GM21381 (cell line): ENCODE measurements at regions not wholly inside any gene's neighbourhood (a gene's known extent, or its start where the extent isn't known, plus 50 kb on each side); places are given as distances from the start of the nearest gene placed in this dataset.

Experiments
- ATAC-seq: cut with Tn5 transposase; IDR thresholded peaks from one replicate; pipeline ENCODE4 v1.9.1; 2021; ENCODE audit warnings: mild to moderate bottlenecking, moderate library complexity; ENCODE audit not compliant: unreplicated experiment

- no peak for ATAC-seq
Measured at GRCh38 chr16:73337373-73338296, 289.7 kb upstream of the ZFHX3 start.

- ATAC-seq, result no peak
Measured at GRCh38 chr16:73329358-73330286, 281.7 kb upstream of the ZFHX3 start.

- ATAC-seq, result no peak
Measured at GRCh38 chr16:73326770-73327470, 279.0 kb upstream of the ZFHX3 start.

- ATAC-seq, result no peak
Measured at GRCh38 chr16:73326221-73326620, 278.3 kb upstream of the ZFHX3 start.

- ATAC-seq, result no peak
Measured at GRCh38 chr16:73323880-73324279, 276.0 kb upstream of the ZFHX3 start.

GRCh38 chr16:73322856-73323255 lies 274.9 kb upstream of the ZFHX3 start:
- ATAC-seq, result no peak

GRCh38 chr16:73321853-73322252 lies 273.9 kb upstream of the ZFHX3 start:
- ATAC-seq, result no peak

GRCh38 chr16:73319737-73320136 lies 271.8 kb upstream of the ZFHX3 start:
- no peak for ATAC-seq

GRCh38 chr16:73319261-73319660 lies 271.3 kb upstream of the ZFHX3 start:
- ATAC-seq, result no peak

GRCh38 chr16:73317321-73317857 lies 269.5 kb upstream of the ZFHX3 start:
- ATAC-seq, result no peak

- peak; percentile 79 for ATAC-seq
Measured at GRCh38 chr16:73315645-73316044, 267.7 kb upstream of the ZFHX3 start.

- ATAC-seq, result no peak
Measured at GRCh38 chr16:73313950-73314349, 266.0 kb upstream of the ZFHX3 start.

- no peak for ATAC-seq
Measured at GRCh38 chr16:73311857-73312723, 264.2 kb upstream of the ZFHX3 start.

GRCh38 chr16:73308771-73309170 lies 260.8 kb upstream of the ZFHX3 start:
- ATAC-seq, result no peak

- ATAC-seq, result no peak
Measured at GRCh38 chr16:73306901-73307413, 259.0 kb upstream of the ZFHX3 start.

- ATAC-seq, result no peak
Measured at GRCh38 chr16:73304008-73304774, 256.3 kb upstream of the ZFHX3 start.

GRCh38 chr16:73302942-73303341 lies 255.0 kb upstream of the ZFHX3 start:
- ATAC-seq, result no peak

- ATAC-seq, result no peak
Measured at GRCh38 chr16:73301984-73302383, 254.1 kb upstream of the ZFHX3 start.

GRCh38 chr16:73299346-73299745 lies 251.4 kb upstream of the ZFHX3 start:
- ATAC-seq, result no peak
